ENCODE measurements at regions not wholly inside any gene's neighbourhood (a gene's known extent, or its start where the extent isn't known, plus 50 kb on each side); places are given as distances from the start of the nearest gene placed in this dataset.

- no peak for DNase-seq
- no peak overlapping the region for H3K4me3 ChIP-seq
- TF ChIP-seq POLR2A (IDR thresholded peaks at IDR 0.05), result no peak
- ATAC-seq (ENCODE audit: low FRiP score in 2 of 2), result no peak
- H3K4me1 ChIP-seq, result peaks cover 0 to 7% (median 3%) of the 10 kb centered on the region in 4 donors
- no peaks in the 10 kb centered on the region for H3K36me3 ChIP-seq
- H3K9me3 ChIP-seq, result no peaks in the 10 kb centered on the region
- no peak overlapping the region for H3K27ac ChIP-seq
- 92 to 100% methylated on average over 1 of the region's 1 CpG for WGBS, 2 donors
- H3K27me3 ChIP-seq, result no peaks in the 10 kb centered on the region
These were observed 486.0 kb downstream of the BCAT1 start for GRCh38 chr12:24462946-24463345.

GRCh38 chr12:24460506-24460905 lies 488.4 kb downstream of the BCAT1 start:
- ATAC-seq (ENCODE audit: low FRiP score in 2 of 2), result no peak
- Histone ChIP-seq H3K4me3 (no peak overlapping the region), H3K36me3 (no peaks in the 10 kb centered on the region), H3K9me3 (no peaks in the 10 kb centered on the region), H3K27ac (no peak overlapping the region), H3K27me3 (no peaks in the 10 kb centered on the region), H3K4me1 (no peaks in the 10 kb centered on the region)
- DNase-seq, result no peak
- WGBS, 2 donors, result 83 to 87% methylated on average over 3 of the region's 3 CpGs
- TF ChIP-seq CTCF (IDR thresholded peaks at IDR 0.05) (no peak), EP300 (IDR thresholded peaks at IDR 0.05) (no peak), POLR2A (IDR thresholded peaks at IDR 0.05) (no peak), POLR2AphosphoS5 (IDR thresholded peaks at IDR 0.05) (no peak)

- no peaks in the 10 kb centered on the region for H3K4me1 ChIP-seq
- 55 to 69% methylated on average over 2 of the region's 2 CpGs for WGBS, 2 donors
- ATAC-seq (ENCODE audit: low FRiP score in 2 of 2), result no peak
- TF ChIP-seq POLR2AphosphoS5 (IDR thresholded peaks at IDR 0.05), result no peak
- TF ChIP-seq EP300 (IDR thresholded peaks at IDR 0.05), result no peak
- no peak for TF ChIP-seq CTCF (IDR thresholded peaks at IDR 0.05)
- no peak for TF ChIP-seq POLR2A (IDR thresholded peaks at IDR 0.05)
- no peak for DNase-seq
- H3K9me3 ChIP-seq, result no peaks in the 10 kb centered on the region
- H3K27me3 ChIP-seq, result no peaks in the 10 kb centered on the region
- no peak overlapping the region for H3K27ac ChIP-seq
- no peak overlapping the region for H3K4me3 ChIP-seq
- no peaks in the 10 kb centered on the region for H3K36me3 ChIP-seq
These were observed 488.8 kb downstream of the BCAT1 start for GRCh38 chr12:24460099-24460498.

GRCh38 chr12:24455811-24456210 lies 493.1 kb downstream of the BCAT1 start:
- ATAC-seq (ENCODE audit: low FRiP score in 2 of 2) (no peak), DNase-seq (no peak)
- no peaks in the 10 kb centered on the region for H3K4me1 ChIP-seq
- H3K27me3 ChIP-seq, result no peaks in the 10 kb centered on the region
- WGBS, 2 donors, result 96% methylated on average over 5 of the region's 5 CpGs; no CpG with 5 or more reads in 1 of the 2 donors
- TF ChIP-seq POLR2AphosphoS5 (IDR thresholded peaks at IDR 0.05) (no peak), EP300 (IDR thresholded peaks at IDR 0.05) (no peak), POLR2A (IDR thresholded peaks at IDR 0.05) (no peak), CTCF (IDR thresholded peaks at IDR 0.05) (no peak)
- no peak overlapping the region for H3K4me3 ChIP-seq
- H3K9me3 ChIP-seq, result no peaks in the 10 kb centered on the region
- H3K36me3 ChIP-seq, result no peaks in the 10 kb centered on the region
- no peak overlapping the region for H3K27ac ChIP-seq

GRCh38 chr12:24447678-24448077 lies 498.2 kb upstream of the SOX5 start:
- no peak overlapping the region for H3K4me3 ChIP-seq
- TF ChIP-seq CTCF (IDR thresholded peaks at IDR 0.05) (no peak), EP300 (IDR thresholded peaks at IDR 0.05) (no peak), POLR2AphosphoS5 (IDR thresholded peaks at IDR 0.05) (no peak), POLR2A (IDR thresholded peaks at IDR 0.05) (no peak)
- H3K27me3 ChIP-seq, result no peaks in the 10 kb centered on the region
- no peaks in the 10 kb centered on the region for H3K9me3 ChIP-seq
- H3K27ac ChIP-seq, result no peak overlapping the region
- WGBS, 2 donors, result 93% methylated on average over 7 of the region's 7 CpGs
- no peaks in the 10 kb centered on the region for H3K4me1 ChIP-seq
- DNase-seq (no peak), ATAC-seq (ENCODE audit: low FRiP score in 2 of 2) (no peak)
- H3K36me3 ChIP-seq, result no peaks in the 10 kb centered on the region

Data from upper lobe of left lung (tissue), 6 donors.